Hepatic stellate cell (primary cell): ENCODE measurements at regions not wholly inside any gene's neighbourhood (a gene's known extent, or its start where the extent isn't known, plus 50 kb on each side); places are given as distances from the start of the nearest gene placed in this dataset.

Source experiments
- DNase-seq: peaks from one replicate; pipeline ENCODE4 v3.0.0; 2011; ENCODE audit warnings: low spot score

GRCh38 chr11:20311444-20311843, 52.1 kb upstream of the HTATIP2 start:
- DNase-seq: no peak

- no peak for DNase-seq
Observed at GRCh38 chr11:20310596-20311394, 52.7 kb upstream of the HTATIP2 start.

- no peak for DNase-seq
Observed at GRCh38 chr11:20310137-20310536, 53.4 kb upstream of the HTATIP2 start.

- DNase-seq: no peak
Observed at GRCh38 chr11:20309231-20310025, 54.1 kb upstream of the HTATIP2 start.

DNA sequence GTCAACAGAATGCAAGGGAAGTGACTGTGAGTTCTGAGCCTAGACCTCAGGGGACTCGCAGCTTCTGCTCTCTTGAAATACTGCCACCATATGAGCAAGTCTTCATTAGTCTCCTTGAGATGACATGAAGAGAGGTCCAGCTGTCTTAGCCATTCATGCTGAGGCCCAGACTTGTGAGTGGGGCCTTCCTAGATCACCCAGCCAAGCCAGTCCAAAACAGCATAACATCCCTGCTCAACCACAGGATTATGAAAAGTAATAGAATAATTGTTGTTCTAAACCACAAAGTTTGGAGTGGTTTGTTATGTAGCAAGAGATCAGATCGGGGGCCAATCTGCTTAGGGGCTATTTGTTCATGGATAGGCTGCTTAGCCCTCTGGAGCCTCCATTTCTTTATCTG, 54.9 kb upstream of the HTATIP2 start:
- no peak for DNase-seq

- no peak for DNase-seq
Observed at GRCh38 chr11:20303391-20303965, 60.0 kb upstream of the HTATIP2 start.

GRCh38 chr11:20293992-20294391, 69.5 kb upstream of the HTATIP2 start:
- DNase-seq: no peak

DNA sequence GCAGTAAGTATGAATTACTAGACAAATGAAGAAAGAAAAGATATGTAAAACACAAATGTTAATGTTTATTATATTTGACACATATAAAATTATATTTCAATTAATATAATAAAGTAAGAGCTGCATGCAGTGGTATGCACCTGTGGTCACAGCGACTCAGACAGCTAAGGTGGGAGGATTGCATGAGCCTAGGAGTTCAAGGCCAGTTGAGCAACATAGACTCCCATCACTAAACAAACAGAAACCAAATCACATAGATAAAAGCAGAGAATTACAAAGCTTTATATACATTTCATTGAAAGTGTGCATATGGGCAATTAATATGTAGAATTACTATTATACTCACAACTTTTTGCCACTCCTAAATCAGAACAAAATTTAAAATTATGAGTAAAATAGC, 70.0 kb upstream of the HTATIP2 start:
- no peak for DNase-seq

- no peak for DNase-seq
Observed at GRCh38 chr11:20289732-20290131, 73.8 kb upstream of the HTATIP2 start.

DNA sequence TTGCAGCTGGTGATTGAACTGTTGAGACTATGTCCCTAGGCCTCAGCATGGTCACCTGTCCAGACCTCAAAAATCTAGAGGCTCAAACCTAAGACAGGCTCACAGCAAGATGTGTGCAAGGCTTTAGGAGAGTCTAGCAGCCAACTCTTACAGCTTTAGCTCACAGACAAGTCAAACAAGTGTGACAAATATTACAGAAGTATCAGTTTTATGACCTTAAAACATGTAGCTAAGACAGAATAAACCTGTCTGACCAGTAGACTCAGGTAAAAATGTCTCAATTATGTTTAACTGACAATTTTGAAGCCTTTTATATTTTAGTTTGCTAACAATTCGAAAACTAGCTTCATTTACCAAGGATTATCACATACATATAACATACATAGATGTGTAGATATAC, 80.0 kb upstream of the HTATIP2 start:
- no peak for DNase-seq

DNA sequence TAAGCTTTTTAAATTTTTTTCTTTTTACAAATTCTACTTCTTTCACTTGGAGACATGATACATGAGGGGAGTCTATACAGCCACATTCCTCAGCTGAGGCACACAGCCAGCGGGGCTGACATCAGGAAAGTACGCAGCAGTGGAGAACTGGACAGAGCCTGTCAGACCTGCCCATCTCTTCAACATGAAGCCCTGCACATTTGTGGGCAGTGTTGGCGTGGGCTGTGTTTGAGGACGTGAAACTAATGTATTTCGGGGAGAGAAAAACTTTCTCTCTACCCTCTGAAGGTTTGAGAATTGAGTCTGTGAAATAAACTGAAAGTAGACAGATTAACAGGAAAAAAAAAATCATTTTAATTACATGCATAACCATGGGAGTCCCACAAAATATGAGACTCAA, 84.8 kb upstream of the HTATIP2 start:
- peak; percentile 3 for DNase-seq

- DNase-seq: no peak
Observed at GRCh38 chr11:20277014-20277413, 86.5 kb upstream of the HTATIP2 start.

DNA sequence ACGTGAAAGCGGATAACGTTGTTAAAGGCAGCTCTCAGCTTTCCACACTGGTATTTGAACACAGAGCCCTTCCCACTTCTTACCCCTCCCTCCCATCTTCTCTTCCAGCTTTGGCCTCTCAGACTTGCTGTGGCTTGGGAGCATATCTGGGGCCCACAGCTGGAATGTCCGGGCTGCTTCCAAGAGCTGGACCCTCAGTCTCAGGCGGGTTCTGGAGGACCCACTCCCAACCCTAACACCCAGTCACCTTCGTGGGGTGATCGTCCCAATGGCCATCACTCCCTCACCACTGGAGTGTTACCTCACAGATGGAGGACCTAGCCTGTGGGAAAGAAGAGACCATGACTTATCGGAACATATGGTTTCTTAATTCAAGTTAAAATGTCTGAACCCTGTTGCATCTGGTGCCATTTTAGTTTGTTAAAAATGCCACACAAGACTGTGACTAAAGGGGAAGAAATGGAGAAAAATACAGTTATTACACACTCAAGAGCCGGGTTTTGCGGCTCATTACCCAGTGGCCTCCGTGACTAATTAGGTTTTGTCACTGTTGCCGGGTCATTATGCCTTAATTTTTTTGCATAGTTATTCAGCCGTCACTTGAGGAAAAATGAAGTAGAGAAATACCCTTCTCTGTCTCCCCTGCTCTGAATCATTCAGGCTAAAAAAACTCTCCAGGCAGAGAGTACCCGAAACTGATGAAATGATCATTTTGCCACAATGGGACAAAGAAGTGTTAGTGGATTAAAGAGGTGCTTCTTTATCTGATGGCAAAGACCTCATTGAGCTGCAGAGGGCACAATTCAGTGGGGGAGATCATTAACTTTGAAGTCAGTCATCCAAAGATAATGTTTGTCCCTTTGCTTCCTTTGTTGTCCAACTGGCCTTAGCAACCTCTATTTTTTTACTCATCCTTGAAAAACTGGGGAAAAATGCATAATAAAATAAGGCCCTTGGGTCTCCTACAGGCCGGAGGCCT, 87.2 kb upstream of the HTATIP2 start:
- DNase-seq: no peak

GRCh38 chr11:20274031-20274430, 89.5 kb upstream of the HTATIP2 start:
- no peak for DNase-seq

DNA sequence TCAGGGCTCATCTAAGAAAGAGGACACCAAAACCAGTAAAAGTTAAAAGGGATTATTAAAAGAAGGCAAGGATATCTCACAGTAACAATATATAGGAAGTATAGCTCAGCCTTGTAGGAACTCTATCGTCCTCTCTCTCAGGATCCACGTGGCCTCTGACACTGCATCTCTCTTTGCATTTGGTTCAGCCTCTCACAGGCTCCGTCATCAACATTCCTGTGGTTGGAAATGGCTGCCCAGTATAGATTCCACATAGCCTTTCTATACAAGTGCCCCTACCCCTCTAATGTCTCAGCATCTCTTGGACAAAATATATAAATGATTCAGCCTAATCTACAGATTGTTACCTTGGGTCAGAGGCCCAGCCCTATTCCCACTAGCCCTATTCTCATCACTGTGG, 101.3 kb upstream of the DBX1 start:
- DNase-seq: no peak

DNA sequence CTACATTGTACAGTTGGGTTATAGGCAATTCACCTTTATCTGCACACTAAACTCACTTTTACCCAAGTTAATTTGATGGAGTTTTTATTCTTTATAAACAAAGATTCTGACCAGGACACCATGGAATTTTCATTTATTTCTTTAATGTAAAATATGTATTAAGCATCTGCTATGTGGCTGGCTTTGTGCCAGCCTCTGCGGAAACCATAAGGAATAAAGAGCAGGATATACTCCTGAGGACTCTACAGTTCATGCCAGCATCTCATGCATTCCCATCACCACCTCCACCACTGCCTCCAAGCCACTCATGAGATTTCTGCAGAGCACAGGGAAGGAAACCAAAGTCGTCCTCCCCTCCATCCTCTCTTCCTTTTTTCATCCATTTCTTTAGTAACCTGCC, 100.0 kb upstream of the DBX1 start:
- no peak for DNase-seq

- DNase-seq: no peak
Observed at GRCh38 chr11:20259506-20259905, 99.2 kb upstream of the DBX1 start.

GRCh38 chr11:20258376-20258895, 98.2 kb upstream of the DBX1 start:
- no peak for DNase-seq

DNA sequence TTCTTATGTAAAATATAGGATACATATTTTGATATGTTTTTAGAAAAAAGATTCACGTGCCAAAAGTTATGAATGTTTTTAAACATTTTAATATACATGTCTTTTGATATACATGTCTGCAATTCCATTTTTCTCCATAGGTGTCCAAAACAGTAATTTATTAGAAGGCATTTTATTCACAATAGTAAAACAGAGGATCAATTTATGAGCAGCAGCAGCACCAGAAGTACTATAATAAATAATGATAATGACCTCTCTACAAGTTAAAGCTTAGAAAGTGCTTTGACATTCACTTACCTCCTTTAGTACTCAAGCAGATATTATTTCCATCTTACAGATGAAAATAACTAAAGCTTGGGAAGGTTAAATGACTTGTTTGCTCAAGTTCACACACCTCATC, 96.7 kb upstream of the DBX1 start:
- DNase-seq: no peak

DNA sequence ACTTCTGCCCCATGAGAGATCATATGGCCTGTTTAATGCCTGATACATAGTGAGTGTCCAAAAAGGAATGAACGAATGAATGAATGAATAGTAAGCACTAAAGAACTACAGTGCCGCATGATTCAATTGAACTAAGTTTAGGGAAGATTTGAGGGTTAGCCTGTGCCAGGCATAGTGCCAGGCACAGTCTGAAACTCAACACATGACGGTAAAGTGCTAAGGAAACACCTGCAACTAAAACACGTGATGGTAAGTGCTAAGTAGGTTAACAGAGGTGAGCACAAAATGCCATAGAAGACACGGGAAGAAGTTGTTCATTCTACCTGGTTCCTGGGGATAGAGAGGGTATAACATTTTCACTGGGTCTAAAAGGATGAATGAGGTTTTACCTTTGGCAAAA, 93.5 kb upstream of the DBX1 start:
- no peak for DNase-seq

DNA sequence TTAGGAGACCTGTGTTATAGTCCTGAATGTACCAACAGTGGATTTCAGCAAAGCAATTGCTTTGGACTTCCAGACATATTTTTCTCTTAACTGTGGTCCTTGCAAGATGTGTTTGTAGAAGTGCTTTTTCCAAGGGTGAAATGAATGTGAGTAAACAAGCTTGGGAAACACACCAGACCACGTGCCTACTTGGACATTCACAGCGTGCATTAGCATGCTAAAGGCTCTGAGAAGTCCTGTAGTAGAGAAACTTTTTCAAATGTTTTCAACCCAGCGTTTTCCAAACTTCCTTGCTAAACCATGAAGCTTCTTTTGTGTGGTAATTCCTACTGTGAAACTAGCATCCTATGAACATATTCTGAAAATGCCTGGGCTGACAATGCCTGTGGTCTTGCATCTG, 91.2 kb upstream of the DBX1 start:
- DNase-seq: no peak
